GM18505 (cell line): ENCODE measurements at regions not wholly inside any gene's neighbourhood (a gene's known extent, or its start where the extent isn't known, plus 50 kb on each side); places are given as distances from the start of the nearest gene placed in this dataset.
"Not testable (repeated sequence)": the region's sequence is repeated elsewhere in the genome, so short reads cannot be mapped to it uniquely, and the experiment has no call there.

Experiments
- ATAC-seq: cut with Tn5 transposase; IDR thresholded peaks from one replicate; pipeline ENCODE4 v1.9.1; 2021; ENCODE audit not compliant: unreplicated experiment
- POLR2A ChIP-seq: IDR thresholded peaks from 4 replicates; pipeline ENCODE4 v1.6.1; 2011; ENCODE audit warnings: borderline replicate concordance; ENCODE audit not compliant: insufficient read depth, insufficient read length; ENCODE audit errors: extremely low read depth

GRCh38 chr14:56412468-56413434 lies 166.8 kb upstream of the TMEM260 start:
- no peak for TF ChIP-seq POLR2A
- ATAC-seq, result no peak

GRCh38 chr14:56413721-56414120 lies 165.9 kb upstream of the TMEM260 start:
- no peak for TF ChIP-seq POLR2A
- ATAC-seq, result no peak

GRCh38 chr14:56414236-56414635 lies 165.4 kb upstream of the TMEM260 start:
- TF ChIP-seq POLR2A, result no peak
- no peak for ATAC-seq

- TF ChIP-seq POLR2A, result no peak
- no peak for ATAC-seq
Observed at GRCh38 chr14:56416213-56416612, 163.4 kb upstream of the TMEM260 start.

GRCh38 chr14:56417173-56417572 lies 162.4 kb upstream of the TMEM260 start:
- ATAC-seq, result no peak

GRCh38 chr14:56419750-56420149 lies 159.8 kb upstream of the TMEM260 start:
- TF ChIP-seq POLR2A, result no peak
- no peak for ATAC-seq

More at GRCh38 chr14:56417173-56417572, 162.4 kb upstream of the TMEM260 start:
- no peak for TF ChIP-seq POLR2A

GRCh38 chr14:56422221-56422620 lies 157.4 kb upstream of the TMEM260 start:
- TF ChIP-seq POLR2A, result no peak

GRCh38 chr14:56422703-56423213 lies 156.8 kb upstream of the TMEM260 start:
- no peak for TF ChIP-seq POLR2A
- ATAC-seq, result no peak

More at GRCh38 chr14:56422221-56422620, 157.4 kb upstream of the TMEM260 start:
- no peak for ATAC-seq

- no peak for TF ChIP-seq POLR2A
- no peak for ATAC-seq
Observed at GRCh38 chr14:56423544-56423943, 156.1 kb upstream of the TMEM260 start.

- TF ChIP-seq POLR2A, result no peak
- ATAC-seq, result no peak
Observed at GRCh38 chr14:56431013-56431412, 148.6 kb upstream of the TMEM260 start.

GRCh38 chr14:56449670-56450213 lies 129.9 kb upstream of the TMEM260 start:
- TF ChIP-seq POLR2A, result no peak
- ATAC-seq, result no peak

- no peak for ATAC-seq
- TF ChIP-seq POLR2A, result no peak
Observed at GRCh38 chr14:56452940-56453339, 126.7 kb upstream of the TMEM260 start.

- ATAC-seq, result not testable (repeated sequence)
Observed at GRCh38 chr14:56454680-56455079, 124.9 kb upstream of the TMEM260 start.

- ATAC-seq, result no peak
- no peak for TF ChIP-seq POLR2A
Observed at GRCh38 chr14:56460469-56460868, 119.1 kb upstream of the TMEM260 start.
